Anterior cingulate cortex (tissue), 58 donors: ENCODE measurements at regions not wholly inside any gene's neighbourhood (a gene's known extent, or its start where the extent isn't known, plus 50 kb on each side); places are given as distances from the start of the nearest gene placed in this dataset.
A peak's percentile ranks its signal among the peaks of the same experiment; 100 is the strongest.

Source experiments
- DNase-seq, 58 donors: peaks; one replicate each; lab custom pipeline; 2025; lab: John Stamatoyannopoulos, UW

GRCh38 chr17:77356690-77357201 lies 216.0 kb downstream of the SEC14L1 start:
- no peak for DNase-seq

- DNase-seq: no peak
These were observed 218.0 kb downstream of the SEC14L1 start for GRCh38 chr17:77358801-77359200.

DNA sequence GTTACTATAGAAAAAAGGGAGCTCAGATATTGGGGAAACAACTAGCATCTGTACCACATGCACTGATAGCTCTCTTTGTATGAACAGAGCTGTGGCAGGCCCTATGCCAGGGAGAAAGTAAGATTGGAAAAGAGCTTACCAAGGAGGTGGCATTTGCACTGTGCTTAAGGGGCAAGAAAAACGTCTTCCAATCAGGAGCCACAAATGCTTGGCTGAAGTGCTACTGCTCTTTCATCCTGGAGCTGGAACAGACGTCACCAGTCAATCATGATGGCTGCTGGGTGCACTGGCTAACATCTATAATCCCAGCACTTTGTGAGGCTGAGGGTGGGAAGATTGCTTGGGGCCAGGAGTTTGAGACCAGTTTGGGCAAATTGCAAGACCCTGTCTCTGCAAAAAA lies 218.5 kb downstream of the SEC14L1 start:
- DNase-seq: no peak

- no peak for DNase-seq
These were observed 221.3 kb downstream of the SEC14L1 start for GRCh38 chr17:77361986-77362620.

DNA sequence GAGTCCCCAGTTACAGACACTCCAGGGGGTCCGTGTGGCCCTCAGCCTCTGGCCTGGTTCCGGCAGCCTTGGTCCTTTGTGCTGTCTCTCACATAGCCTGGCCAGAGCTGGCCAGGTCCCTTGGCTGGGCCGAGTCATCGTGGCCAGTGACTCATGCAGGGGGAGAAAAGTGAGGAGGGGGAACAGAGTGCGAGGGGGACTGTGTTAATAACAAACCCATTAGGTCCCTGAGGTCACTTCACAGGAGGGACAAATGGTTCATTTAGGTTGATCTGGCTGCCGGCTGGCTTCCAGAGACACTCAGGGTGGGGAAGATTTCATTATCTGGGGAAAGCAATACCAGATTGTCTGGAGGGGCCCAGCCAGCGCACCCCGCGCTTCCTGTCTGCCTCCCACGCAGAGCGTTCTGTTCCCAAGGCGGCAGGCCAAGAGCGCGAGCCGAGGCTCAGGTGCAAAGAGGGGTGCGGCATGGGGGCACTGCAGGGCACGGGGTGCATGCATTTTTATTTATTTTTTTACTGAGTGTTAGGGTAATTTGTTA lies 223.1 kb downstream of the SEC14L1 start:
- peak in 1 of 58 donors; percentile 52 for DNase-seq

GRCh38 chr17:77364381-77364911 lies 223.7 kb downstream of the SEC14L1 start:
- no peak for DNase-seq

DNA sequence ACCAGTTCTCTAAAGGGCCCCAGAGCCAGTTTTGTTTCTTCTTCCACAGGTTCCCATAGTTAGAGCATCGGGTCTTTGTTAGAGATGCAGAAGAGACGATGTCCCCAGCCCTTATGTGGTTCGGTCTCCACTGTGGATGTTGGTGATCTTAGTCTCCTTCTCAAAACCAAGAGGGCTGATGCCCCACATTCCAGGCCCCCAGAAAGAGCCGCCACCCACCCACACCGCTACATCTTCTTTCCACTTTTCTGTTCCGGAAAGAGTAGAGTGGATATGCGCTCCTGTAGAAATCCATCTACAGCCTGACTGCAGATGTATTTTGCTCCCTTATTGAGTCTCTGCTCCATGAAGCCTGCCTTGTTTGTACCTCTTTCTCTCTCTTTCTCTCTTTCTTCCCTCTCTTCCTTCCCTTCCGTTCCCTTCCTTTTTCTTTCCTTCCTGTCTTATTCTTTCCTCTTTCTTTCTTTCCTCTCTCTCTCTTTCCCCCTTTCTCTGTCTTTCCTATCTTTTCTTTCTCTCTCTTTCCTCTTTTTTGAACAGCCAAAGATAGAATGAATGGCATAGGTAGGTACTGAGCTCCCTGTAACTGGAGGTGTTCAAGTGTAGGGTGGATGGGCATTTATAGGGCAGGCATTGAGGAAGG lies 224.3 kb downstream of the SEC14L1 start:
- DNase-seq: no peak

DNA sequence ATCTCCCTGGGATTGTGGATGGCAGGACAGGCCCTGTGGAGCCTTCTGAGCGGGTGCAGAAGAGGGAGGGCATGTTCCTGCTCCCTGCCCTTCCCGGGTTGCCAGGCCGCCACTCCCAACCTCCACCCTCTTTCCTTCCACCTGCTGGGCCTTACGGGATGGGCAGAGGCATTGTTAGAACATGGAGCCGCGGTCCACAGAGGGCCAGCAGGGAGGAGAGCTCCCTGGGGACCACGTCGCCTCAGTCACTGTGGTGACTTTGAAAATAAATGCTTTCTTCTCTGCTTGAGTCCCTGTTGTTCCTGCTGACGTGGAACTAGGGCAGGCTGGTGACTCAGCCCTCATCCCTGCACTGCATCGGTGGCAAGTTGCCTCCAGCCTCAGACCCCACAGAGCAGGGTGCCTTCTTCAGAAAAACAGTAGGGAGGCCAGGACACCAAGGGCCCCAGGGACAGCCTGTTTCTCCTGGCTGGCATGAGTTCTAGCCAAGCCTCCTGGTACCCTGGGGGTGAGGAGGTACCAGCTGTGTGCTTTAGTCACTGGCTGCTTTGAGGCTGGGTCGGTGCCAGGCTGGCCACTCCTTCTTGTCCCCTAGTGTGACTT lies 224.9 kb downstream of the SEC14L1 start:
- peak in 7 of 58 donors; percentile 25 to 69 (median 42) for DNase-seq

DNA sequence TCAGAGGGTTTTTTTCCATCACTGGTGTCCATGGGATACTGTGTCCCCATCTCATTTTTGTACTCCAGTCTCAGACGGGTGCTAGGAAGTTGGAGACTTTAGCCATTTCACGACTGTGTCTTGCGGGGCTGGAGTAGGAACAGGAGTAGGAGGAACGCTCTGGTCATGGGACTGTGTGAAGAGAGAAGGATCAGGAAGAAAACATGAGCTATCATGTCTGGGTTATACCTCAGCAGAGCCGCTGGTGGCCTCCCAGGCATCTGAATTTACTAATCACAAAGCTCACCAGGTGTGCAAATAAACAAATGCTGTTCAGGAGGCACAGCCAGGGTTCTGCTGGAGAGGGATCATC lies 225.4 kb downstream of the SEC14L1 start:
- DNase-seq: no peak

- no peak for DNase-seq
These were observed 225.9 kb downstream of the SEC14L1 start for GRCh38 chr17:77366558-77367245.

DNA sequence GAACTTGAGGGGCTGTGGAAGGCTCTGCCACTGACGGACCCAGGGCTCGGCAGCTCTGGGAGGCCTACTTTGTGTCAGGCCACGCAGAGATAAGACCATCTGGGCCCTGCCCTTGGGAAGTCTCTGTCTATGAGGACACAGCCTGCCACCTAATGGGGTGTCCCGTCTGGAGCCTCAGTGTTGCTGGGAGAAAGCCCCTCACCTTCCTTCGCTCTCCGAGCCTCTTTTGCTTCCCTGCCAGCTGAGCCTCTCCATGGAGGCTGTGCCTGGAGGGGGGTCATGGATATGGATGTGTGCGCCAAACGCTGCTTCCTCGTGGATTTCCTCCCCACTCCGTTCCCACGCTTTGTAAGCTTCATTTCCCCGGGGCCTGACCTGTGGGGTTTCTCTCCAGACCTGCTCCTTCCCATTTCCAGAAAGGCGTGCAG lies 228.8 kb downstream of the SEC14L1 start:
- DNase-seq: no peak

- no peak for DNase-seq
These were observed 229.8 kb downstream of the SEC14L1 start for GRCh38 chr17:77370586-77370985.

- no peak for DNase-seq
These were observed 230.5 kb downstream of the SEC14L1 start for GRCh38 chr17:77371117-77371887.

DNA sequence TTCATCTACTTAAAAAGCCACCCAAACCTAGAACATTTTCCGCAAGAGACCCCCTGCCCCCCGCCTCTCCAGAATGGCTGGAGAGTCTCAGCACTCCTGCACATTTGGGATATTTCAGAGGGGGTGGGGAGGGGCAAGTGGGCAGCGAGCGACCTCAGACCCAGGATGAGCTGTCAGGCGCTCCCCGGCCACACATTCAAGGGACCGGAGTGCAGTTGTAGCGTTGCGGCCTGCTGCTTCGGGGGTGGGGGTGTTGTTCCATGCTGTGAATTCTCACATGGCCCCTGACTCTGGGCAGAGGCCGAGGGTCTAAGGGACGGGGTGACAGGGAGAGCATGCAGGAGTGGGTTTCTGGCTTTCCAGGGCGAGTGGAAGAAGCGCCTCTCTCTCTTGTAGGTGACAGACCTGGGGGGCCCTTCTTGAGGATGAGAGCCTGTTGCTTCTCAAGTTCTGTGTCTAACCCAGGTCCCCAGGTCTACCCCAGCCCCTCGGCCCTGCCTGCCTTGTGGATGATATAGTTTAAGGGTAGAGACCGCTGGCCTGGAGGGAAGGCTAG lies 231.2 kb downstream of the SEC14L1 start:
- no peak for DNase-seq

DNA sequence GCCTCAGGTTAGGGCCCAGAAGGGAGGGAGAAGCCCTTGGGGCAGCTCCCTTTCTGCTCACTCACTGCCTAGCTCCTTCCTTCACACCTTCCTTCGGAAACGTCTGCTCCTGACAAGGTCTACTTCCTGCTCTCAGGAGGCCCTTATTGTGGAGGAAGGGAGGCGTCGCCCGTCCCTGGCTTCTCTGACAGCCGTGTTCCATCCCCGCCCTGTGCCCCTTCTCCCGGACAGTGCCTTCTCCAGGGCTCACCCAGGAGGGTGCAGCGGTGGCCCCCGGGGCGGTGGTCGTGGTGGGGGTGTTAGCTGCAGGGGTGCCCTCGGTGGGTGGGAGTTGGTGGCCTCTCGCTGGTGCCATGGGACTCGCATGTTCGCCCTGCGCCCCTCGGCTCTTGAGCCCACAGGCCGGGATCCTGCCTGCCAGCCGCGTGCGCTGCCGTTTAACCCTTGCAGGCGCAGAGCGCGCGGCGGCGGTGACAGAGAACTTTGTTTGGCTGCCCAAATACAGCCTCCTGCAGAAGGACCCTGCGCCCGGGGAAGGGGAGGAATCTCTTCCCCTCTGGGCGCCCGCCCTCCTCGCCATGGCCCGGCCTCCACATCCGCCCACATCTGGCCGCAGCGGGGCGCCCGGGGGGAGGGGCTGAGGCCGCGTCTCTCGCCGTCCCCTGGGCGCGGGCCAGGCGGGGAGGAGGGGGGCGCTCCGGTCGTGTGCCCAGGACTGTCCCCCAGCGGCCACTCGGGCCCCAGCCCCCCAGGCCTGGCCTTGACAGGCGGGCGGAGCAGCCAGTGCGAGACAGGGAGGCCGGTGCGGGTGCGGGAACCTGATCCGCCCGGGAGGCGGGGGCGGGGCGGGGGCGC lies 231.9 kb downstream of the SEC14L1 start:
- DNase-seq: peak in 40 of 58 donors; percentile 21 to 73 (median 44)

- DNase-seq: peak in 1 of 58 donors; percentile 41
These were observed 232.8 kb downstream of the SEC14L1 start for GRCh38 chr17:77373299-77374169.

GRCh38 chr17:77374170-77374936 lies 233.6 kb downstream of the SEC14L1 start:
- DNase-seq: peak in 32 of 58 donors; percentile 21 to 66 (median 50)
